T1000 (cell line): ENCODE measurements at regions not wholly inside any gene's neighbourhood (a gene's known extent, or its start where the extent isn't known, plus 50 kb on each side); places are given as distances from the start of the nearest gene placed in this dataset.
"Not testable (repeated sequence)": the region's sequence is repeated elsewhere in the genome, so short reads cannot be mapped to it uniquely, and the experiment has no call there.

Experiments
- DNase-seq: peaks from one replicate; lab custom pipeline; 2025; ENCODE audit warnings: mixed read lengths; lab: John Stamatoyannopoulos, UW

- DNase-seq, result no peak
Observed at GRCh38 chr13:83730674-83731073, 151.6 kb downstream of the SLITRK1 start.

DNA sequence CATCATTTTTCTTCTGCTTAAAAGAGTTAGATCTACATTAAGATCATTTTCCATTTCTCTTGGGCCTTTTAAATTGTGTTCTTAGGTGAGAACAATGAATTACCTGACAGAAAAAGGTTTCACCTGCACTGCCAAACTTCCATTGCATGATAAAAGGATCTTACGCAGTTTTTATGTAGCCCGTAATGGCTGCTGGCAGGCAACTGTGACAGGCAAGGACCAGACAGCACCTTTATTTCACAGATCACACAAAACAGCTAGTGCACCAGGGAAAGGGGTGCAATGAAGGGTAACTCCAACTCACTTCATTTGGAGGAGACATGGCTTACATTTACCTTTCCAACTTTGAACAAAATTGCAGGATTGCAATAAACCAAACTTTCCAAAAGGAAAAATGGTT is 159.8 kb downstream of the SLITRK1 start:
- no peak for DNase-seq

DNA sequence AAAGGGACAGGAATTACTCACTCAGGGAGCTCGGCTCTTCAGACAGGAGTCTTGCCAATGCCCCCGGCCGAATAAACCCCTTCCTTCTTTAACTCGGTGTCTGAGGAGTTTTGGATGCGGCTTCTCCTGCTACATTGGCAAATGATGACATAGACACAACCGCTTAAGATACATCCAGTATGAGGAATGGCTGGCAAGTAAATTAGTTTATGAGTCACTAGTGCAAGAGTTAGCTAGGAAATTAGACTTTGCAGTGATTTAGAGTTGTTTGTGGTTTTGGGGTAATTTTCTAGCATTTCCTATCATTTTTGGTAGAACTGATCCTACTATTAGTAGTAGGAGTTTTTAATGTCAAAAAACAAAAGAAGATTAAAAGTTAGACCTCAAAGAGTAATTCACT is 166.2 kb downstream of the SLITRK1 start:
- no peak for DNase-seq

GRCh38 chr13:83714236-83714635 is 168.0 kb downstream of the SLITRK1 start:
- no peak for DNase-seq

DNA sequence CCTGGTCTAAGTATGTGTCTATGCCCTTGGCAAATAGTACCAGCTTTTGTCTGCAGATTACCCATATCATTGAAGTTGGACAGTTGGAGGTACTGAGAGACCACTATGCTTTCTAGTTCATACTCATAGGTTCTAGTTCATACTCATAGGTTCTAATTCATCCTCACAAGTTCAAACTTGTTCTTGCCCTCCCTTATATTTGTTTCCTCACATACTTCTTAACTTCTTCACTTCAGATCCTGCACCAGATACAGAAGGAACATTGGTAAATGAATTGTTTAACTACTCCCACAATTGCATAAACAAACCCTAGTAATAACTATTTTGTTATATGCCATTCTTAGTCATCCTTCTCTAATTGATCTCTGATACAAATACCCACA is 172.2 kb downstream of the SLITRK1 start:
- DNase-seq, result no peak

GRCh38 chr13:83709426-83710132 is 172.7 kb downstream of the SLITRK1 start:
- DNase-seq, result no peak

- no peak for DNase-seq
Observed at GRCh38 chr13:83702021-83702420, 180.3 kb downstream of the SLITRK1 start.

DNA sequence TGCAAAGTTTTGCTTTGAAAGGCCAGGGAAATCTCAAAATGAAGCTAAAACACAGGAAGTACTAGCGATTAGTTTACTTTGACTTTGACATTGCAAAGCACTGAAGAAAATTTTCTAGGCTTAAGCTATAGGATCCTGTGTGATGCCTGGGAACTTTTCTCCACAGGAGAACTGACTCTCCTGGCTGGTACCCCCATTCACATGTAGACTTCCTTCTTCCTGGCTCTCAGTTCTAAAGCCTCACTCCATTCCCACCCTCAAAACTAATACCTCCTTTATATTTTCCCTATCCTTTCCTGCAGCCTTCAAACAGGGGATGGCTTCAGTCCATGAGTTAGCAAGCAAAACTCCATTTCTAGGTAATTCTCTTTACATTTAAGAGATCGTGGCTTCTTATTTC is 189.5 kb downstream of the SLITRK1 start:
- no peak for DNase-seq

DNA sequence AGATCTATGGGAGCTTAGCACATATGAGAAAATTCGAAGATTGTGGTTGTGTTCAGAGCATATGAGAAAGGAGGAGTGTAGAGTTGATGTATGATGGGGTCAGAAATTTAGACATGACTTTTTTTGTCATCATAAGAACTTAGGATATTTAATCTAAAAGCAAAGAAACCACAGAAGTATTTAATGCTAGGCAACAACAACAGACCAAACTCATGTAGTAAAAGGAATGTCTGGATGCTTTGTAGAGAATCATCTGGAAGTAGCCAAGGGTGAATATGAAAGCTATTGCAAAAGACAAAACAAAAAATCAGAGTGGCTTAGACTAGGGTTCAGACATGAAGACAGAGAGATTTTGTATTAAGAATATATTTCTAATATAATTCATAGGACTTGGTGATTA is 190.3 kb downstream of the SLITRK1 start:
- no peak for DNase-seq

GRCh38 chr13:83681547-83681946 is 200.7 kb downstream of the SLITRK1 start:
- DNase-seq, result no peak

DNA sequence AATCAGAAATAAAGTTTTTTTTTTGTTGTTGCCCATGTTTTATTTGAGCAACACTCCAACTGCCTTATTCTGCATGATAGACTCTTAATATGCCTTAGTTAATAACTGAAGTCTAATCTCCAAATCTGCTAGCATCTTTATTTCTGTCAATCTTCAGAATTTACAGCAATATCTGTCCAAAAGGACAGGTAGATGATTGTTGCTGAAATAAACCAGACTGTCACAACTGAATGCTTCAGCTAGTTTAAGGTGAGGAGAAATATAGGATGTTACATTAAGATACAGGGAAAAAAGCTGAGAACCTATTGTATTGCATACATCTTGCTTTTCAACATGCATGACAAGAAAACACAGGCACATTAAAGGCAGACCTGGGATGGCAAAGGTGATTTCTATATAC is 204.3 kb downstream of the SLITRK1 start:
- DNase-seq, result no peak

DNA sequence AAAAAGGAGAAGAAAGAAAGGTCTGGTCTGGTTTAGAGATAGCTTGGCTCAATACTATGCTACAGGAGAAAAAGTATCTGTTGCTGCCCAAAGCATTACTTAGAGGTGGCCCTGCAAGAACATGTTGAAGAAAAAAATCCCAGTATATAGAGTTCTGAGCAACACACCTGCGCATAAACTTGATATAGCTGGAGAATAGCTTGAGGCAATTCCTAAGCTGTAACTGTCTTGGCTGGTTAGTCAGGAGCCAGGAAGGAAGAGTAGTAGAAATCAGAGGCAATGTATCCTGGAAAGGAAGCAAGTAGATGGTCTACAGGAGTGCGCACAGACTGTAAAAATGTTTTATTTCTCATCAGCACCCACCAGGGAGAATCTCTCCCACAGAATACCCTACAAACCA is 209.7 kb downstream of the SLITRK1 start:
- no peak for DNase-seq

- no peak for DNase-seq
Observed at GRCh38 chr13:83667606-83668005, 214.7 kb downstream of the SLITRK1 start.

- no peak for DNase-seq
Observed at GRCh38 chr13:83666141-83666540, 216.1 kb downstream of the SLITRK1 start.

GRCh38 chr13:83657281-83657680 is 225.0 kb downstream of the SLITRK1 start:
- no peak for DNase-seq

GRCh38 chr13:83642617-83643016 is 239.7 kb downstream of the SLITRK1 start:
- DNase-seq, result not testable (repeated sequence)

DNA sequence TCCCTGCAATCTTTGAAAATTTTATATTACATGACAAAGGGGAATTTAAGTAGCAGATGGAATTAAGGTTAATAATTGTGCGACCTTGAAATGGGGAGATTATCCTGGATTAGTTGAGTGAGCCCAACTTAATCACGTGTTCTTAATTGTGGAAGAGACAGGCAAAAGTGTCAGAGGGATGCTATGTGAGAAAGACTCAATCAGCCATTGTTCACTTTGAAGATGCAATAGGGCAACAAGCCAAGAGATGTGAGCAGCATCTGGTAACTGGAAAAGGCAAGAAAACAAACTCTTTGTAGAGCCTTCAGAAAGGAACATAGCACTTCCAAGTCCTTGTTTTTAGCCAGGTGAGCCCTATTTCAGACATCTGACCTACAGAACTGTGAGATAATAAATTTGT is 247.7 kb downstream of the SLITRK1 start:
- DNase-seq, result no peak

GRCh38 chr13:83633746-83634145 is 248.5 kb downstream of the SLITRK1 start:
- DNase-seq, result no peak

- no peak for DNase-seq
Observed at GRCh38 chr13:83622422-83622784, 259.9 kb downstream of the SLITRK1 start.

- DNase-seq, result no peak
Observed at GRCh38 chr13:83621765-83622421, 260.4 kb downstream of the SLITRK1 start.

DNA sequence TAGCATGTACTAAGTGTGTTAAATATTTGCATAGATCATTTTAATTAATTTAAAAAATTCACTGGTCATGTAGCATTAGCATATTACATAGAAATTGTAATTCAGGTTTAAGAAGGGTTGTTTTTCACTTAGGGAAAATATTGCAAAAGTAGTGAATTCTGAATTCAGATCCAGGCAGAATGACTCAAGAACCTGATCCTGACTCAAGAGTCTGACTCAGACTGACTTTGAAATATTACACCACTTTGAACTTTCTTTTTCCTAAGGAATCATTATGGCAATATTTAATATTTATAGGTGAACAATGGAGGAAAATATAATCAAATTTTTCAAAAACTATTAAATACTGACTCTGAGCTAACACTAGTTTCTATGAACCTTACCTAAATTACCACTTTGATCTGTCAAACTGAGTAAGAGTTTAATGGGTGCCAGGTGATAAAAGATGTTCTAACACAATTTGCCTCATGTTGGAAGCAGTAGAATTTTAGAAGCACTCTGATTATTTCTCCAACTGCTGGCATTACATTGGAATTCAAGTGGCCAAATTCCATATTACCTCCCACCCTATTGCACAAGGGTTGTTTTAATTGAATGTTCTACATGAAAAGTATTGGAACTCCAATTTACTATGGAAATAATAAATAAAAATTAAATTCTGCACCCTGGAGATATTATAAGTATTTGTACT is 261.6 kb downstream of the SLITRK1 start:
- no peak for DNase-seq

- DNase-seq, result no peak
Observed at GRCh38 chr13:83618966-83619365, 263.3 kb downstream of the SLITRK1 start.

- DNase-seq, result no peak
Observed at GRCh38 chr13:83613524-83613923, 268.8 kb downstream of the SLITRK1 start.
